Bronchial epithelial cell (primary cell): ENCODE measurements at regions not wholly inside any gene's neighbourhood (a gene's known extent, or its start where the extent isn't known, plus 50 kb on each side); places are given as distances from the start of the nearest gene placed in this dataset.

Source experiments
- DNase-seq: peaks from one replicate; pipeline ENCODE4 v3.0.0-alpha.2; 2010; ENCODE audit warnings: low read depth
- FAIRE-seq: peaks from 2 replicates; lab custom pipeline; 2011; peaks lifted over from hg19 to GRCh38; lab: Jason Lieb, UNC
- H3K27me3 ChIP-seq: 2 replicates; pipeline ENCODE4 v1.5.1; 2011; ENCODE audit warnings: low read length; ENCODE audit not compliant: control insufficient read depth, insufficient read depth
- H3K36me3 ChIP-seq: 2 replicates; pipeline ENCODE4 v1.5.1; 2011; ENCODE audit warnings: low read length; ENCODE audit not compliant: control insufficient read depth, insufficient read depth
- H3K4me3 ChIP-seq: 2 replicates; pipeline ENCODE4 v1.5.1; 2011; ENCODE audit warnings: mild to moderate bottlenecking, low read depth, low read length, control low read depth
- TF ChIP-seq, protein P1 (sequence below): IDR thresholded peaks from 2 replicates; pipeline ENCODE4 v1.5.1; 2011; ENCODE audit warnings: mild to moderate bottlenecking, moderate library complexity, low read length, control low read depth, inconsistent platforms; ENCODE audit not compliant: insufficient read depth, severe bottlenecking

GRCh38 chr5:18507114-18507513 lies 872.9 kb downstream of the TAF11L14 start:
- Histone ChIP-seq H3K36me3 (no peaks in the 10 kb centered on the region), H3K4me3 (no peak overlapping the region), H3K27me3 (no peaks in the 10 kb centered on the region)
- TF ChIP-seq, protein P1, sequence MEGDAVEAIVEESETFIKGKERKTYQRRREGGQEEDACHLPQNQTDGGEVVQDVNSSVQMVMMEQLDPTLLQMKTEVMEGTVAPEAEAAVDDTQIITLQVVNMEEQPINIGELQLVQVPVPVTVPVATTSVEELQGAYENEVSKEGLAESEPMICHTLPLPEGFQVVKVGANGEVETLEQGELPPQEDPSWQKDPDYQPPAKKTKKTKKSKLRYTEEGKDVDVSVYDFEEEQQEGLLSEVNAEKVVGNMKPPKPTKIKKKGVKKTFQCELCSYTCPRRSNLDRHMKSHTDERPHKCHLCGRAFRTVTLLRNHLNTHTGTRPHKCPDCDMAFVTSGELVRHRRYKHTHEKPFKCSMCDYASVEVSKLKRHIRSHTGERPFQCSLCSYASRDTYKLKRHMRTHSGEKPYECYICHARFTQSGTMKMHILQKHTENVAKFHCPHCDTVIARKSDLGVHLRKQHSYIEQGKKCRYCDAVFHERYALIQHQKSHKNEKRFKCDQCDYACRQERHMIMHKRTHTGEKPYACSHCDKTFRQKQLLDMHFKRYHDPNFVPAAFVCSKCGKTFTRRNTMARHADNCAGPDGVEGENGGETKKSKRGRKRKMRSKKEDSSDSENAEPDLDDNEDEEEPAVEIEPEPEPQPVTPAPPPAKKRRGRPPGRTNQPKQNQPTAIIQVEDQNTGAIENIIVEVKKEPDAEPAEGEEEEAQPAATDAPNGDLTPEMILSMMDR = no peak
- FAIRE-seq (no peak), DNase-seq (peak; percentile 65)

DNA sequence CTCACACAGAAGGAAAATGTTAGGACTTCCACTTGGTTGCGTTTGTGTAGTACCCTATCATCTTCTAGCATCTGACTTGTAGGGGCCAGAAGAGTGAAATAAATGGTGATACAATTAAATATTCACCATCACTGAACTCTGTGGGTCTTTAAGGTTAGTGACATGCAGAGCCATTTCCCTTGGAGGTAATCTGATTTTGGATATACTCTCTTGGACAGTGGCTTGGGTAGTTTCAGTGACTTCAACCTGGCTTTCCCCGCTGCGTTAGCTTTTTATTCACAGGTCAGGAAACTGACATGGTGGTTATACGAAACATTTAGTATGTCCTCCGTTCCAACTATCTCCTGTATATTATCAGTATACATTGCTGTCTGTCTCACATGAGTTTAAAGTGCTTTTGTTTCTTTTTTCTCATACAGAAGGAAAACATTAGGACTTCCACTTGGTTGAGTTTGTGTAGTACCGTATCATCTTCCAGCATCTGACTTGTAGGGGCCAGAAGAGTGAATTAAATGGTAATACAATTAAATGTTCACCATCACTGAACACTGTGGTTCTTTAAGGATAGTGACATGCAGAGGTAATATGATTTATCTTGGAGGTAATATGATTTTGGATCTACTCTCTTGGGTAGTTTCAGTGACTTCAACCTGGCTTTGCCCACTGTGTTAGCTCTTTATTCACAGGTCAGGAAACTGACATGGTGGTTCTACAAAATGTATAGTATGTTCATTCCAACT lies 883.6 kb downstream of the TAF11L14 start:
- H3K27me3 ChIP-seq = no peaks in the 10 kb centered on the region
- H3K36me3 ChIP-seq = no peaks in the 10 kb centered on the region
- DNase-seq = no peak
- FAIRE-seq = no peak
- H3K4me3 ChIP-seq = no peak overlapping the region
- TF ChIP-seq, protein P1 = no peak

GRCh38 chr5:18523380-18523779 lies 889.1 kb downstream of the TAF11L14 start:
- DNase-seq = no peak
- TF ChIP-seq, protein P1 = no peak
- no peaks in the 10 kb centered on the region for H3K36me3 ChIP-seq
- no peaks in the 10 kb centered on the region for H3K27me3 ChIP-seq
- no peak overlapping the region for H3K4me3 ChIP-seq
- no peak for FAIRE-seq

- Histone ChIP-seq H3K4me3 (no peak overlapping the region), H3K36me3 (no peaks in the 10 kb centered on the region), H3K27me3 (no peaks in the 10 kb centered on the region)
- TF ChIP-seq, protein P1 = no peak
- no peak for DNase-seq
- FAIRE-seq = no peak
These were observed 892.6 kb downstream of the TAF11L14 start for GRCh38 chr5:18526792-18527405.

DNA sequence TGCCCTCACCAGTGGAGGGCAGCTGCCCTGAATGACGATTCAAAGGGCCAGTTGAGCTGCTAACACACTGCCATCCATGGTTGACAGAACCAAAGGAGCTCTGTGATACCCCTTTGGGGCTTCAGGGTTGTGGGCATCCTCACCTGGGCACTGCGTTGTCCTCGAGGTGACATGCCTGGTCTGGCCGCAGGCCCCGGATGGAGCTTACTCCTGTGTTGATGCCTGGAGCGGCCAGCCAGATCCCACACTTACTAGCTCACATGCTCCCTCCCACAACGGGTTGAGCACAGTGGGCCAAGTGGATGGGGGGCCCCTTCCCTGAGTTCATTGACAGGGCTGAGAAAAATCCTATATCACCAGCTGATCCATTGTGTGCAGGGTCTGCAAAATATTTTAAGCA lies 898.9 kb downstream of the TAF11L14 start:
- no peaks in the 10 kb centered on the region for H3K36me3 ChIP-seq
- FAIRE-seq (no peak), DNase-seq (no peak)

More for the DNA sequence above, 898.9 kb downstream of the TAF11L14 start:
- TF ChIP-seq, protein P1 = no peak
- Histone ChIP-seq H3K27me3 (no peaks in the 10 kb centered on the region), H3K4me3 (no peak overlapping the region)
